ENCODE measurements at regions not wholly inside any gene's neighbourhood (a gene's known extent, or its start where the extent isn't known, plus 50 kb on each side); places are given as distances from the start of the nearest gene placed in this dataset.

DNA sequence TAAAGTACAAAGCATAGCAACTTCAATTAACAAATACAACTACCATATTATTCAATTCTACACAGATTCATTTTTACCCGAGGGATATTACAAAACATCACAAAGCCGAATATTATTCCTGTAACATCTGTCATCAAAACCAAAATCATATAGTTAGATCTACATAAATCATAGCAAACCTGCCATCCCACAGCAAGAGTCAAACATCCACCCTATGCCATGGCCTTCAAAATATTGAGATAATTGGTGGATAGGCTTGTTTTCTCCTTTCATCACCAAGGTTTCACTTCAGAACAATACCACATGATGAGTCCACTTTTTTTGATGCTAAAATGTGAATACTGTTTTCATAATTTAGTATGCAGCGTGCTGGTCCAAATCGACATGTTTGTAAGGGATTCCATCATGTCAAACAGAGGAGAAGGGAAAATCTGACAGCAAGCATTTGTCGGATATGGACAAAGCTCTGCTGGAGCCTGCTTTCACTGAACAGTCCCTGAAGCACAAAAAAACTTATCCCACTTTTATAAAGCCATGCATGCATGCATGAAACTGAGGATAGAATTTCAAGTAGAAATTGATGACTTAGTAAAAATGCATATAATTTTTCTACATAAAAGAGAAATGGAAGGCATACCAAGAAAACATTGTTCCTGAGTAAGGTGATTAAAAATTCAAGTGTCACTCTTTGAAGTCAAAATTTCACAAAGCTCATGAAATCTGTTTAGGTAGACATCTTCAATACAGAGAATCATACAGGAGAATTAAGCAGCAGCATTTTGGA is 494.1 kb downstream of the HACE1 start:
- intact Hi-C loops (cut with DNase I), result no loop called here
- ATAC-seq (no peak), DNase-seq (no peak)
- no peak overlapping the region for H3K4me3 ChIP-seq
- H3K36me3 ChIP-seq, result no peaks in the 10 kb centered on the region
- H3K27me3 ChIP-seq, result no peaks in the 10 kb centered on the region
- WGBS (ENCODE audit: insufficient coverage, low coverage, low lambda C conversion rate, missing lambda C conversion rate), result 53% methylated on average over 5 of the region's 5 CpGs
- H3K9me3 ChIP-seq, result no peaks in the 10 kb centered on the region
- TF ChIP-seq POLR2A (IDR thresholded peaks at IDR 0.05) (no peak), CTCF (IDR thresholded peaks at IDR 0.05) (no peak)
- no peak overlapping the region for H3K27ac ChIP-seq
- H3K4me1 ChIP-seq, result no peaks in the 10 kb centered on the region

DNA sequence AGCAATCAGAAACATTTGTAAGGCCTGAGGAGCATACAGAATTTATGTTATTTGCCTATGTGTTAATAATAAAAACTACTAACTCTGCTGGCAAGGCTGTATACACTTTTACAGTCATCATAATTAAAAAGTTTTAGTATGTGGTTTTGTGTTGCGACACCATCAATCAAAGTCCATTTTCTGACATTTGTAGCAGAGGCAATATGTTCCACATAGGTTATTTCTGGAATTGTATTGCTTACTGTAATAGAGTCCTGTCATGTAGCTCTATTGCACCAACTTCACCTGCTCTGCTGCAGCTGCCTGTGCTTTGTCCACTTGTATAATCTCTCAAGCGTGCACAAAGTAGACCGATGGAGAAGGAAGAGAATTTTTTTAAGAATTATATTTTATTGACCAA is 501.8 kb downstream of the HACE1 start:
- WGBS (ENCODE audit: insufficient coverage, low coverage, low lambda C conversion rate, missing lambda C conversion rate), result 74% methylated on average over 3 of the region's 3 CpGs
- intact Hi-C loops (cut with DNase I), result no loop called here
- H3K4me1 ChIP-seq, result no peaks in the 10 kb centered on the region
- no peak overlapping the region for H3K27ac ChIP-seq
- no peak for TF ChIP-seq CTCF (IDR thresholded peaks at IDR 0.05)
- no peak for TF ChIP-seq POLR2A (IDR thresholded peaks at IDR 0.05)
- H3K27me3 ChIP-seq, result no peaks in the 10 kb centered on the region
- DNase-seq (no peak), ATAC-seq (no peak)
- no peaks in the 10 kb centered on the region for H3K9me3 ChIP-seq
- no peaks in the 10 kb centered on the region for H3K36me3 ChIP-seq
- no peak overlapping the region for H3K4me3 ChIP-seq

DNA sequence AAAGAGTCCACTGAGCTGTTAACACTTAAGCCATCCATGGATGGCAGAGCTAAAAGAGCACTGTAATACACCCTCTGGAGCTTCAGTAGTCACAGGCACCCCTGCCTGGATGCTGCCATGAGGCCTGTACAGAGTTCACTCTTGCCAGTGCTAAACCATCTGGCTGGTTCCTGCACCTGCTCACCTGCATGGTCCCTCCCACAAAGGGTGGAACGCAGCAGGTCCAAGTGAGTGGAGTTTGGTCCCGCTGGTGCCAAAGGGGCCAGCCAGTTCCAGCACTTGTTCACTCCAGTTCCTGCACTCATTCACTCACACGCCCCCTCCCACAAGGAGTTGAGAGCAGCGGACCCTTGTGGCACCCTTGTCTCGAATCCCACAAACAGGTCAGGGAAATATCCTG is 503.5 kb downstream of the HACE1 start:
- no peak for DNase-seq
- WGBS (ENCODE audit: insufficient coverage, low coverage, low lambda C conversion rate, missing lambda C conversion rate), result 75% methylated on average over 2 of the region's 5 CpGs
- Histone ChIP-seq H3K9me3 (no peaks in the 10 kb centered on the region), H3K4me3 (no peak overlapping the region), H3K36me3 (no peaks in the 10 kb centered on the region), H3K27ac (no peak overlapping the region), H3K4me1 (no peaks in the 10 kb centered on the region), H3K27me3 (no peaks in the 10 kb centered on the region)
- no peak for TF ChIP-seq CTCF (IDR thresholded peaks at IDR 0.05)
- TF ChIP-seq POLR2A (IDR thresholded peaks at IDR 0.05), result no peak
- intact Hi-C loops (cut with DNase I), result no loop called here
- no peak for ATAC-seq

DNA sequence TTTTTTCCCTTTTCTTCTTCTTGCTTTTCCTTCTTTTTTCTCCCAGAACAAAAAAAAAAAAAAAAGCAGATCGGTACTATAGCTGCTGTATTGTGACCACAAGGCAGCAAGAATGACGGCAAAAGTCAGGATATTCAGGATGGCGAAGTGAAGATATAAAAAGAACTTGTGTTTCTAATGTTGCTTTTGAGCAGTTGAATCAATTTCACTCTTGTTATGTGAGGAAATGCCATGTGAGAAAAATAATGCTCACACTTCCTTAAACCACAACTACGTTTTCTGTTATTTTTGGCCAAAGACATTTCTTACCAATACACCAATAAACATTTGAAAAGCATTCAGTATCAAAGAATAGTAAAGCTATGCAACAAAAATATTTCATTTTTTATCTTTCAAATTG is 510.5 kb downstream of the HACE1 start:
- Histone ChIP-seq H3K4me3 (no peak overlapping the region), H3K27me3 (no peaks in the 10 kb centered on the region), H3K36me3 (no peaks in the 10 kb centered on the region), H3K9me3 (no peaks in the 10 kb centered on the region), H3K27ac (no peak overlapping the region), H3K4me1 (no peaks in the 10 kb centered on the region)
- intact Hi-C loops (cut with DNase I), result no loop called here
- DNase-seq (no peak), ATAC-seq (no peak)
- 66% methylated on average over 4 of the region's 4 CpGs for WGBS (ENCODE audit: insufficient coverage, low coverage, low lambda C conversion rate, missing lambda C conversion rate)
- TF ChIP-seq POLR2A (IDR thresholded peaks at IDR 0.05) (no peak), CTCF (IDR thresholded peaks at IDR 0.05) (no peak)
